ENCODE measurements at regions not wholly inside any gene's neighbourhood (a gene's known extent, or its start where the extent isn't known, plus 50 kb on each side); places are given as distances from the start of the nearest gene placed in this dataset.

DNA sequence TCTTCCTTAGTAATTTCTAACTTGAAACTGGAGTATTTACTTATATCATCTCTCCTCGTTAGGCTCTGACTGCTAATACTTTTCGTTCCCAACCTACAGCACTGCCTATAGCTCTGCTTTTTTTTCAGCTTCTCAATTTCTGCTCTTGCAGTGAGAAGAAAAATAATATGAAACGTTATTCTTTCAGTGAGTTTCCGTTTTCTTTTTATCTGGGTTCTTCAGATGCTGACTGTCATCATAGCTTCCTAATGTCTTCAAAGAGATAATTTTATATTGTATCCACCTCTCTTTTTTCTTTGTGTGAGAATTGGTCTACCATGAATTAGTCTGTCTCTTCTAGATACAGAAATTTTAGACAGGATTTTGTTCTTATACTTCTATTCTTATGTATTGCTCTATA lies 454.9 kb downstream of the LMO7 start:
- DNase-seq (ENCODE audit: low spot score) = no peak

- DNase-seq (ENCODE audit: low spot score) = no peak
These were observed 450.6 kb downstream of the LMO7 start for GRCh38 chr13:76086729-76087128.

DNA sequence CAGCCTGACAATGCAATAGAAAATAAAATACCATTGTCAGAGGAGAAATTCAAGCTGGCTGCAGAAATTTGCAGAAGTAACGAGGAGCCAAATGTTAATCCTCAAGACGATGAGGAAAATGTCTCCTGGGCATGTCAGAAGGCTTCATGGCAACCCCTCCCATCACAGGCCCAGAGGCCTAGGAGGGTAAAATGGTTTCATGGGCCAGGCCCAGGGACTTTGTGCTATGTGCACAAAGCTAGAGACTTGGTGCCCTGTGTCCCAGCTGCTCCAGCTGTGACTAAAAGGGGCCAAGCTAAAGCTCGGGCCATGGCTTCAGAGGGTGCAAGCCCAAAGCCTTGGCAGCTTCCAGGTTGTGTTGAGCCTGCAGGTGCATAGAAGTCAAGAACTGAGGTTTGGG lies 431.7 kb downstream of the LMO7 start:
- DNase-seq (ENCODE audit: low spot score) = no peak

DNA sequence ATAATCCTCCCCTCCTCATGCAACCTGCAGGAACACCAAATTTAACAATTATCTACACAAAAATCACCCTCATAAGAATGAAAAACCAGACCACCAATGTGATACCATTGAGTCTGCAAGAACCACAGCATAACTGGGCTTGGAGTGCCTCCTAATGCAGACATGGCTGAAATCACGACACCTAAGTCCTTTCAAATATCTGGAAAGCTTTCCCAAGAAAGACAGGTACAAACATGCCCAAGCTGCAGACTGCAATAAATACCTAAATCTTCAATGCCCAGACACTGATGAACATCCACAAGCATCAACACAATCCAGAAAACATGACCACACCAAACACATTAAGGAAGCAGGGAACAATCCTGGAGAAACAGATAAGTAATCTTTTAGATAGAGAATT lies 417.1 kb downstream of the LMO7 start:
- DNase-seq (ENCODE audit: low spot score) = no peak

DNA sequence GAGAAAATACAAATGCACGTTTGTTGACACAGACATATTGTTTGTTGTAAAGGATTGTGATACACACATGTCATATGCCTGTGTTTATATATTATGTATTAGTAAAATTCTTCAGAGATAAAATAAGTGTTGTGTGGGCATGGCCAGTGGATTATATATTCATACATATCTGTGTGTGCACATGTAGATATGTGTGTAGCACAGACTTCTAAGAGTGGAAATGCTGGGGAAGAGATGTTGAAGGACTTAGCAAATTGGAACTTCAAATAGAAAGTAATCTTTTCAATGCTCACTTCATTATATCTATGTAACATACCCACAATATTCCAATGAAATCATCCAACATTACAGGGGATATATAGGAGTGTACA lies 413.2 kb downstream of the LMO7 start:
- no peak for DNase-seq (ENCODE audit: low spot score)

DNA sequence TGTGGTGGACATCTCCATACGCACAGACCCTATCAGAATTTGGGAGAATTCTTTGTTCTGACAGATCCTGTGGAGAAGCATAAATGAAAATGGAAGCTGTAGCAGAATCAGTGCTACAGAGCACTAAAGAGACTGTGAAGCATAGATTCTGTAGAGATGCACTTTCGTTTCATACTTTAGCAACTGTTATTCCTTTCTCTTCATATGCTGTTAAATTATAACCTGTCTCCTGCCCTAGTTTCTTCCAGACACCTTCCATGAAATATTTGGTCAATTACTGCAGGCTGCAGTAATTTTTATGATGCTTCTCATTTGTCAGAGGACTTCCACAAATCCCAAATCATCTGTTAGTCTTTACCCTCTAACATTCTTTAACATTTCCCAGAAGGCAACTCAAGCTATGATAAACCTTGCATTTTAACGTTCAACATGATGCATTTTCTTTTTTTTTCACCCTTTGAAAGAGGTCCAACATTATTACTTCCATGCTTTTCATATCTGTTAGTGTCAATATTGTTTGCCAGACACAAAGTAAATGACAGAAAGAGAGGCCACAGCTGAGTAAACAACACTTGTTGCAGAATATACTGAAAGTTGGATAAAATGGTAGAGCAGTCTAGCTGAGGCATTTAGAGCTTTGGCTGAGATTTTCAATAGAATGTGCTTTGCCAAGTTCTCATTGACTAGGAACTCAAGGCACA lies 412.7 kb downstream of the LMO7 start:
- no peak for DNase-seq (ENCODE audit: low spot score)

DNA sequence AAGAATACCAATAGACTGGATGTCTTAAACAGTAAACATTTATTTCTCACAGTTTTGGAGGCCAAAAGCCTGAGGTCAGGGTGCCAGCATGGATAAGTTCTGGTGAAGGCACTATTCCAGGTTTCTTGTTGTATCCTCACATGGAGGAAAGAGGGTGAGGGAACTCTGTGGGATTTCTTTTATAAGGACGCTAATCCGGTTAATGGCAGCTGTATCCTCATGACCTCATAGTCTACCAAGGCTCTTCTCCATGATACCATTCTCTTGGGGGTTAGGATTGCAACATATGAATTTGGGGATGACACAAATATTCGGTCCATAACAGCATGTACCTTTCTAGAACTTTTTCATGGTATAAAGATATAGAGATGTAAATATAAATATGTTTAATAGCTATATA lies 412.0 kb downstream of the LMO7 start:
- no peak for DNase-seq (ENCODE audit: low spot score)

- DNase-seq (ENCODE audit: low spot score) = peak; percentile 31
These were observed 407.7 kb downstream of the LMO7 start for GRCh38 chr13:76043874-76044273.

DNA sequence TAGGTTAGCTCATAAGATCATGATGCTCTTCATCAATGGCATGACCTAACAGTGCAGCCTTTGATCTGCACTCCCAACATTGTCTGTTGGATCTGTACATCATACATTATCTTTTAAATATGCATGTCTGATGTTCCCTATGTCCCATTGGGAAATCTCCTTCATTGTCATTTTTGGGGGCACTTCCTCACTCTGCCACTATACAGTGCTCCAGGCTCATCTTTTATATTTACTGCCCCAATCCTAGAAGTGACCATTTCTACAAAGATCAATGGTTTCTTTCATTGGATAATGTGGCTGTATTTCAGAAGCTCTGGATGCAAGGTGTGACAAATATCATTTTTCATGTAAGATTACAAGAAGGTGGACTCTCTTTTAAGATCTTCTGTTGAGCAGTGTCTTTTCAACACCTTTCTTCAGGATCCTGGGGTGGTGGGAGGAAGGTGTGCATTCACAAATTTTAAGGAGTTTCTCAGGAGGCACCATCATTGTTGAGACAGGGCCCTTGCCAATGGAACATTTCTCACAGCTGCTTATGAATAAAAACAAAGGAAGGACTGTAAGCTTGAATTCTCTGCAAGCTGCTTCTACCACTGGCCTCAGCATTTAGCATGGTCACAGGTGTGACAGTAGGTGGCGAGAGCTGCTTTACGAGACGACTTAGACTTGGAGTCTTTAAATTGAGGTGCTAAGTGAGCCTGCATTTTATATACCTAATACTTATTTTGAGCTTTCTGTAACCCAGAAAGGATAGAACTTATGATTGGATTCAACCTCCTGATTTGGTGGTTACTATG lies 403.0 kb downstream of the LMO7 start:
- DNase-seq (ENCODE audit: low spot score) = no peak

DNA sequence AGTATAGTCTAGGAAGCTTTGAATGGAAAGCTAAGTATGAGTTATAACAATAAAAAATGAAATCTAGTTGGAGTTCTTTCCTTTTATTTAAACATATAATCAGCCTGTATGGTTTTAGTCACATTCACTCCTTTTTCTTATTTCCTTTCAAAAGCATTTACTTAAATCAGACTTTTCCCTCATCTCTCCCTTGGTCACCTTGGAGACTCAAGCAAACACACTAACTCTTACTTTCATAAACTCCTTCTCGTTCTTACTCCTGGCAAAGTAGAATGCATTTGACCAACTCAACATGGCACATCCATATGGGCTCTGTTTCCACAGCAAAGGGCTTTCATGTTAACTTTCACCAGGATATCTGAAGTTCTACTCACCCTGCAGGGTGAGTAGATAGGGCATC lies 400.0 kb downstream of the LMO7 start:
- DNase-seq (ENCODE audit: low spot score) = no peak

GRCh38 chr13:76035711-76036110 lies 399.6 kb downstream of the LMO7 start:
- no peak for DNase-seq (ENCODE audit: low spot score)

DNA sequence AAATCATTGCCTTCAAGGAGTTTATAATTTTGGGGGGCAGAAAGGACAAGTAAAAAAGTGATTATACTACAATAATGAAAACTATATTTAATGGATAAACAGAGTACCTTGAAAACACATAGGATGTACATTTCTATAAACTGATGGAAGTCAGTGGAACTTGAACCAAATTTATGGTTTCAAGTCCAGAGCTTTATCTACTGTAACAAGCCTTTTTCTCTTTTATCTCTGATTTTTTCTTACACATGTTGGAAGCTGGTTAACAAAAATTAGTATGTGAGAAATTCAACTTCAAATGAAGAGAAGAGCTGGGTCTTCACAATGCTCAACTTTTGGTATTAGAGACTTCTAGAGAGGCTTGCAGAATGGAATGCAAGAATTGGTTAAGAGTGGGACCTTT lies 393.6 kb downstream of the LMO7 start:
- no peak for DNase-seq (ENCODE audit: low spot score)

GRCh38 chr13:76029088-76029487 lies 393.0 kb downstream of the LMO7 start:
- no peak for DNase-seq (ENCODE audit: low spot score)

DNA sequence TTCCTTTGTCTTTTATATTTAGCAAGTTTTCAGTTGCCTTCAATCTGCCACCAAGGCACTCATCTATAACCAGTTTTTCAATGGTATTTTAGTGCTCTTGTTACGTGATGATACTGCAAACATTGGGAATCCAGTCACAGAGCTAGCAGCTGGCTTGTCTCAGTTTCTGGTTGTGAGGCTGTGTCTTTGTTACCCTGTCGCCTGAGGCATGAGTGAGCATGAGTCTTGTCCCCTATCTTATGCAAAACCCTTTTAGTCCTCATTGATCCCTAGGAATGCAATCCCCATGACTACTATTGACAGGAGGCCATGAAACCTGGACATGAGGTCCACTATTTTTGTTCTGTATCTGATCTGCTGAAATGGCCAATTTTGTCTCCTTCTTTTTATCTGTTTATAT lies 391.0 kb downstream of the LMO7 start:
- peak; percentile 29 for DNase-seq (ENCODE audit: low spot score)

DNA sequence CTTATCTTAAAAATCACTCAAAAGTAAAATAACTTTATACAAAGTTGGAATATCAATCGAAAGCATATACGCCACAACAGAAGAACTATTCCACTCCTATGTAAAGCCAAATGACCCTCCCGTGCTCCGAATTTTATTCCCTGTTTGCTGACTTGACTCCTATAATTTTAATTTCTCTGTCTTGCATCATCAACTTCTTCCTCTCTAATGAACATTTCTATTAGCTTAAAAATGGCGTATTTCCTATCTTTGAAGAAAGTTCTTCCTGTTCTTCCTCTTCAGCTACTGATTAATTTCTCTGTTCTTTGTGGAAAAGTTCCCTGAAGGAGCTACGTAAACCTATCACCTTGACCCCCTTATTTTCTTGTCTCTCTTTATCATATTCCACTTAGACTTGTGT lies 389.3 kb downstream of the LMO7 start:
- no peak for DNase-seq (ENCODE audit: low spot score)

GRCh38 chr13:76024151-76024550 lies 388.0 kb downstream of the LMO7 start:
- DNase-seq (ENCODE audit: low spot score) = no peak

DNA sequence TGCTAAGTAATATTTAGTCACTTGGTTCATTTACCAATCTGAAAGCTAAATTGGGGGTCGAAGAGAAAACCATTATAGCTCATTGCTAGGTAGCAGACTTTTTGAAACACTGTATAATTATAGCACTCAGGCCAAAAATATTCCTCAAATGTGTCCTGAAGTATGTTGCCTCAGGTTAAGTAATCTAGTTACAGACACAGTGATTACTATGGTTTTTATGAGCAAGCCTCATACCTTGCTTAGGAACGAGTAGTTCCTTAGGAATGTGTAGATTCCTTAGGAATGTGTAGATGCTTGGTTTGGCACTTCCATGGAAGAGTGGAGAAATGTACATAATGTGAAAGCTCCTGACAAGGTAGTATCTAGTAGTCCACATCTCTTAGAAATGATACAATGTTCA lies 387.5 kb downstream of the LMO7 start:
- no peak for DNase-seq (ENCODE audit: low spot score)

DNA sequence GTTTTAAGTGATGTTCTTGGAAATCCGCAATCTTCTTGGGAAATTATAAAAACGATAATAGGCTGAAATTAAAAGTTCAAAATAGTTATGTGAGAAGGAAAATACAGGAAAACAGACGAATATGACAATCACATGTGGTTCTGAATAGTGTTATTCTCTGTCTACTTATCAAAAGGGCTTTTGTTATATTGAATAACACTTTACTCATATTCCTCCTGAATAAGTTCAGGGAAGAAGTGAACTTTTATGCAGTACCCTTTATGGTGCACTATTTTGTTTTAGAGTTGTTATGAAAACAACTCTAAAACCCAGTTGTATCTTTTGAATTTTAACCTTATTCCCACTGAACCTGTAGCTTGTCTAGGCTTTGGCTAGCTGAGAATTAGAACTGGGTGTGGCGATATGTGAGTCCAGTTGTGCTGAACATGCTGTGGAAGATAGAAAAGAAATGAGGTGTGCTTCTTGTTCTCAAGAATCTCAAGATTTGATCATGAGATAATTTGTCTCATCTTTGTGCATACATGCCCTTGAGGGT lies 384.4 kb downstream of the LMO7 start:
- DNase-seq (ENCODE audit: low spot score) = peak; percentile 67

GRCh38 chr13:76019421-76020044 lies 383.4 kb downstream of the LMO7 start:
- peak; percentile 92 for DNase-seq (ENCODE audit: low spot score)

DNA sequence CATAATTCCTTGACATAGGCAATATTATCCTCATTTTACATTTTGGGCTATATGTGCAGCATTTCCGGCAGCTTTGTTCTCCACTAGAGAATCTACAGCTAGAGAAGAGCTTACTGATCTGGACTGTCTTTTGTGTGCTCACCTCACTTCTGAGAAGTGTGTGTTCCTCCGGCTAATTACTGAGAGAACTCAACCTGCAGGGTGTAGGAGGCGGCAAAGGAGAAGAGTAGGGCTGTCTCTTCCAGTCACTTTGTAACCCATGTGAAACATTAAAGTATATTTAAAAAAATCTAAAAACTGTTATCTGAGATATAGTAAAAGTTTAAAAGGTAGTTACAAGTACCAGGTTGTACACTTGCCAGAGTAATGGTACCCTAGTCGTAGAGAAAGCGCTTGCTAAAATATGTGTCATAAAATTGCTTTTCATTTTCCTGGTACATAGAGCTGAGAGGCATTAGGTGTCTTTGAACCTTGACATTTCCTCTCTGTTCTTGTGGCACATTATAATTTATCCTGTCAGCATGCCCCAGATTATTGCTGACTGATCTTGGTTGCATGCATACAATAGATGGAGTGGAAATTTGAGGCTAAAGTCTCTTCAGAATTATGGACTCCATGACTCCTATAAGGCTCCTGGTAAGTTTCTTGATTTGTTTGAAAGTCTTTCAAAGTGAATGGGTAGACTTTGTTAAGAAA lies 381.9 kb downstream of the LMO7 start:
- DNase-seq (ENCODE audit: low spot score) = no peak

- peak; percentile 25 for DNase-seq (ENCODE audit: low spot score)
These were observed 380.8 kb downstream of the LMO7 start for GRCh38 chr13:76016799-76017400.

All from globus pallidus (tissue), 1 donor.